ENCODE measurements at regions not wholly inside any gene's neighbourhood (a gene's known extent, or its start where the extent isn't known, plus 50 kb on each side); places are given as distances from the start of the nearest gene placed in this dataset.

DNA sequence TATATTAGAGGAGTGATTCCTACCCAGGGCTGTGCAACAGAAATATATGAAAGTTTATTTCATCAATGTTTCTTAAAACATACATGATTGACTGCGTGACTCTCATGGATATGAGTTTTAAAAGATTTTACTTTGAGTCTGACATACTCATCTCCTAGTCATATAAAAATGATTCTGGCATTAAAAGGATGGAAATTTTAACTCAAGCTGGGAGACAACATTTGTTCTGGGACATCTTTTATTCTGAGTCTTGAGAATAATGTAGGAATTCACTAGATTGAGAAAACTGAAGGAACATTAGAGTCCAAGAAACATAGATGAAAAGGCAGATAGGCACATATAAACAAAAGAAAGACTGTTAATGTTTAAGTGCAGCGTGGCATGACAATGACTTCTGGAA, 649.6 kb downstream of the SPRY1 start:
- Histone ChIP-seq H3K9me3 (ENCODE audit: control insufficient read depth, low read length) (no peaks in the 10 kb centered on the region), H3K4me3 (ENCODE audit: insufficient read depth, low read depth, low read length, poor library complexity, severe bottlenecking) (no peak overlapping the region), H3K27ac (ENCODE audit: insufficient read depth, low read length, poor library complexity, severe bottlenecking) (no peak overlapping the region), H3K4me1 (ENCODE audit: control insufficient read depth, insufficient read depth, low read length, poor library complexity, severe bottlenecking) (no peaks in the 10 kb centered on the region), H3K36me3 (ENCODE audit: control insufficient read depth, insufficient read depth, low read length) (no peaks in the 10 kb centered on the region), H3K27me3 (replicated peaks; ENCODE audit: control insufficient read depth, insufficient read depth, low read length, poor library complexity, severe bottlenecking) (no peaks in the 10 kb centered on the region)
- DNase-seq = no peak

DNA sequence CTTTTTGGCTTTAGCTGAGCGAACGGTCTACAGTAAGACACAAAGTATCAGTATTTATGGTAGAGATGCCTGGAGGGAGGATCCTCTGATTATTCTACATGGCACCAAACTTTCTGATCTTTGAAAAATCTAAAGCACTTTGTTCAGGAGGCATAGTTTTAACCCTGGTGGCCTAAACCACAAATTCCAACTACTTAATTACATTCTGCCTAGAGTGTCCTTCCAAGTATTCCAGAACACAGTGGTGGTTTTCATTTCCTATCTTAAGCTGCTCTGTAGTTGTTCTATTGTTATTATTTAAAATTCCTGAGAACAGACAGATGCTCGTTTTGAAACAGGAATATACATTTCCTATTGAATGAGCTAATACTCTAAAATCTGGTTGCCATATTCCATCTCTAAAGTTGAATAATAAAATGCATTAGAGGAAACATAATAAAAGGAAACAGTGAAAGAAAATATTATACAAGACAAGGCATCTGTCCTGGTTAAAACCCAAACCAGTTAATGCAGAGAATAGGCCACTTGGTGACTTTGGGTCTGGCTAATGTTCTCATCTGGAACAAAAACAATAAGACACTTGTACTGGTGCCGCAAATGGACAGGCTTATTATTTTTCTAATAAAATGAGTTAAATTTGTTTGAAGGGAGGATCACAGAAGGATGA, 657.4 kb downstream of the SPRY1 start:
- no peaks in the 10 kb centered on the region for H3K36me3 ChIP-seq (ENCODE audit: control insufficient read depth, insufficient read depth, low read length)
- H3K9me3 ChIP-seq (ENCODE audit: control insufficient read depth, low read length) = no peaks in the 10 kb centered on the region
- DNase-seq = no peak
- no peak overlapping the region for H3K27ac ChIP-seq (ENCODE audit: insufficient read depth, low read length, poor library complexity, severe bottlenecking)
- no peaks in the 10 kb centered on the region for H3K4me1 ChIP-seq (ENCODE audit: control insufficient read depth, insufficient read depth, low read length, poor library complexity, severe bottlenecking)
- H3K27me3 ChIP-seq (replicated peaks; ENCODE audit: control insufficient read depth, insufficient read depth, low read length, poor library complexity, severe bottlenecking) = no peaks in the 10 kb centered on the region
- no peak overlapping the region for H3K4me3 ChIP-seq (ENCODE audit: insufficient read depth, low read depth, low read length, poor library complexity, severe bottlenecking)

GRCh38 chr4:124055336-124055735, 657.2 kb downstream of the ANKRD50 start:
- no peaks in the 10 kb centered on the region for H3K36me3 ChIP-seq (ENCODE audit: control insufficient read depth, insufficient read depth, low read length)
- H3K4me3 ChIP-seq (ENCODE audit: insufficient read depth, low read depth, low read length, poor library complexity, severe bottlenecking) = no peak overlapping the region
- no peaks in the 10 kb centered on the region for H3K4me1 ChIP-seq (ENCODE audit: control insufficient read depth, insufficient read depth, low read length, poor library complexity, severe bottlenecking)
- H3K9me3 ChIP-seq (ENCODE audit: control insufficient read depth, low read length) = no peaks in the 10 kb centered on the region
- no peak overlapping the region for H3K27ac ChIP-seq (ENCODE audit: insufficient read depth, low read length, poor library complexity, severe bottlenecking)
- H3K27me3 ChIP-seq (replicated peaks; ENCODE audit: control insufficient read depth, insufficient read depth, low read length, poor library complexity, severe bottlenecking) = no peaks in the 10 kb centered on the region
- DNase-seq = no peak

GRCh38 chr4:124055896-124056295, 656.6 kb downstream of the ANKRD50 start:
- Histone ChIP-seq H3K27me3 (replicated peaks; ENCODE audit: control insufficient read depth, insufficient read depth, low read length, poor library complexity, severe bottlenecking) (no peaks in the 10 kb centered on the region), H3K4me1 (ENCODE audit: control insufficient read depth, insufficient read depth, low read length, poor library complexity, severe bottlenecking) (no peaks in the 10 kb centered on the region), H3K27ac (ENCODE audit: insufficient read depth, low read length, poor library complexity, severe bottlenecking) (no peak overlapping the region)

DNA sequence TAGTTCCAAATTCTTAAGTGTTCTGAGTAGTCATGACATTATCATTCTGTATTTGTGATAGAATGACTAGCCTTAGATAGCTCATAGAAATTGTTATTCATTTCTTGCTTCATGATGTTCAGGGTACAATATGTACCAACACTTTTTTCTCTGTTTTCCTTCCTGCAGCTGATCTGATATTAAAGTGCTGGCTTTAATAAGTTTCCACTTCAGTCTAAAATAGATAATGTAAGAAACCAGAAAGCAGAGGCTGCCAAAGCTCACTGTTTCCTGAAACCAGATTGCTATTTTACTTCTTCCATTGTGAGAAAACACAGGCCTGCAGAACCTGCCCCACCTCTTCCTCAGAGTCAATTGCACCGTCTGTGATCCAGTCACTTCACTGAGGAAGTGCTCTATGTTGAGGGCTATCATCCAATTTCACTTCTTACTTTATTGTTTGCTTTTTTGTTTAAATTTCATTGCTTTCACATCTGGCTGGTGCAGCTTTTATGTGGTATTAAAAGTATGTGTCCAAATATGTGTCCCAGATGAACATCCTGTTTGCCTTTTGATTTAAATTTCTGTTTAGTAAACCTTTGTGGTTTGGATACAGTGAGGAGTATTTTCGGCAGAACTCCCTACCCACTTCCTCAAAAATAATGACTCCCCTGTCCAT, 652.1 kb downstream of the ANKRD50 start:
- H3K27me3 ChIP-seq (replicated peaks; ENCODE audit: control insufficient read depth, insufficient read depth, low read length, poor library complexity, severe bottlenecking) = no peaks in the 10 kb centered on the region
- H3K9me3 ChIP-seq (ENCODE audit: control insufficient read depth, low read length) = no peaks in the 10 kb centered on the region
- H3K27ac ChIP-seq (ENCODE audit: insufficient read depth, low read length, poor library complexity, severe bottlenecking) = no peak overlapping the region
- no peak overlapping the region for H3K4me3 ChIP-seq (ENCODE audit: insufficient read depth, low read depth, low read length, poor library complexity, severe bottlenecking)
- no peak for DNase-seq
- H3K4me1 ChIP-seq (ENCODE audit: control insufficient read depth, insufficient read depth, low read length, poor library complexity, severe bottlenecking) = no peaks in the 10 kb centered on the region
- H3K36me3 ChIP-seq (ENCODE audit: control insufficient read depth, insufficient read depth, low read length) = no peaks in the 10 kb centered on the region

More at GRCh38 chr4:124055896-124056295, 656.6 kb downstream of the ANKRD50 start:
- H3K36me3 ChIP-seq (ENCODE audit: control insufficient read depth, insufficient read depth, low read length) = no peaks in the 10 kb centered on the region
- H3K4me3 ChIP-seq (ENCODE audit: insufficient read depth, low read depth, low read length, poor library complexity, severe bottlenecking) = no peak overlapping the region
- no peaks in the 10 kb centered on the region for H3K9me3 ChIP-seq (ENCODE audit: control insufficient read depth, low read length)
- no peak for DNase-seq

GRCh38 chr4:124061413-124061812, 651.1 kb downstream of the ANKRD50 start:
- Histone ChIP-seq H3K9me3 (ENCODE audit: control insufficient read depth, low read length) (no peaks in the 10 kb centered on the region), H3K4me1 (ENCODE audit: control insufficient read depth, insufficient read depth, low read length, poor library complexity, severe bottlenecking) (no peaks in the 10 kb centered on the region), H3K27me3 (replicated peaks; ENCODE audit: control insufficient read depth, insufficient read depth, low read length, poor library complexity, severe bottlenecking) (no peaks in the 10 kb centered on the region), H3K27ac (ENCODE audit: insufficient read depth, low read length, poor library complexity, severe bottlenecking) (no peak overlapping the region), H3K36me3 (ENCODE audit: control insufficient read depth, insufficient read depth, low read length) (no peaks in the 10 kb centered on the region), H3K4me3 (ENCODE audit: insufficient read depth, low read depth, low read length, poor library complexity, severe bottlenecking) (no peak overlapping the region)
- DNase-seq = no peak

GRCh38 chr4:124065422-124065821, 647.1 kb downstream of the ANKRD50 start:
- Histone ChIP-seq H3K4me1 (ENCODE audit: control insufficient read depth, insufficient read depth, low read length, poor library complexity, severe bottlenecking) (no peaks in the 10 kb centered on the region), H3K36me3 (ENCODE audit: control insufficient read depth, insufficient read depth, low read length) (no peaks in the 10 kb centered on the region), H3K27me3 (replicated peaks; ENCODE audit: control insufficient read depth, insufficient read depth, low read length, poor library complexity, severe bottlenecking) (no peaks in the 10 kb centered on the region), H3K27ac (ENCODE audit: insufficient read depth, low read length, poor library complexity, severe bottlenecking) (no peak overlapping the region), H3K9me3 (ENCODE audit: control insufficient read depth, low read length) (no peaks in the 10 kb centered on the region), H3K4me3 (ENCODE audit: insufficient read depth, low read depth, low read length, poor library complexity, severe bottlenecking) (no peak overlapping the region)
- DNase-seq = no peak

DNA sequence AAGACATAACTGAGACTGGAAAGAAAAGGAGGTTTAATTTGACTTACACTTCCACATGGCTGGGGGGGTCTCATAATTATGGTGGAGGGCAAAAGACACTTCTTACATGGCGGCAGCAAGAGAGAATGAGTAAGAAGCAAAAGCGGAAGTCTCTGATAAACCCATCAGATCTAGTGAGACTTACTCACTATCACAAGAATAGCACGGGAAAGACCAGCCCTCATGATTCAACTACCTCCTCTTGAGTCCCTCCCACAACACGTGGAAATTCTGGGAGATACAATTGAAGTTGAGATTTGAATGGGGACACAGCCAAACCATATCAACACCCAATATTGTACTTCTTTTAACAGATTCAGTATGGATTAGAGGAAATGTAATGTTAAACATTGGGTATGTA, 646.6 kb downstream of the ANKRD50 start:
- Histone ChIP-seq H3K9me3 (ENCODE audit: control insufficient read depth, low read length) (no peaks in the 10 kb centered on the region), H3K4me1 (ENCODE audit: control insufficient read depth, insufficient read depth, low read length, poor library complexity, severe bottlenecking) (no peaks in the 10 kb centered on the region), H3K36me3 (ENCODE audit: control insufficient read depth, insufficient read depth, low read length) (no peaks in the 10 kb centered on the region), H3K27ac (ENCODE audit: insufficient read depth, low read length, poor library complexity, severe bottlenecking) (no peak overlapping the region), H3K27me3 (replicated peaks; ENCODE audit: control insufficient read depth, insufficient read depth, low read length, poor library complexity, severe bottlenecking) (no peaks in the 10 kb centered on the region), H3K4me3 (ENCODE audit: insufficient read depth, low read depth, low read length, poor library complexity, severe bottlenecking) (no peak overlapping the region)
- no peak for DNase-seq

GRCh38 chr4:124066595-124066994, 645.9 kb downstream of the ANKRD50 start:
- Histone ChIP-seq H3K9me3 (ENCODE audit: control insufficient read depth, low read length) (no peaks in the 10 kb centered on the region), H3K36me3 (ENCODE audit: control insufficient read depth, insufficient read depth, low read length) (no peaks in the 10 kb centered on the region), H3K4me1 (ENCODE audit: control insufficient read depth, insufficient read depth, low read length, poor library complexity, severe bottlenecking) (no peaks in the 10 kb centered on the region), H3K27me3 (replicated peaks; ENCODE audit: control insufficient read depth, insufficient read depth, low read length, poor library complexity, severe bottlenecking) (no peaks in the 10 kb centered on the region), H3K27ac (ENCODE audit: insufficient read depth, low read length, poor library complexity, severe bottlenecking) (no peak overlapping the region), H3K4me3 (ENCODE audit: insufficient read depth, low read depth, low read length, poor library complexity, severe bottlenecking) (no peak overlapping the region)
- DNase-seq = no peak

DNA sequence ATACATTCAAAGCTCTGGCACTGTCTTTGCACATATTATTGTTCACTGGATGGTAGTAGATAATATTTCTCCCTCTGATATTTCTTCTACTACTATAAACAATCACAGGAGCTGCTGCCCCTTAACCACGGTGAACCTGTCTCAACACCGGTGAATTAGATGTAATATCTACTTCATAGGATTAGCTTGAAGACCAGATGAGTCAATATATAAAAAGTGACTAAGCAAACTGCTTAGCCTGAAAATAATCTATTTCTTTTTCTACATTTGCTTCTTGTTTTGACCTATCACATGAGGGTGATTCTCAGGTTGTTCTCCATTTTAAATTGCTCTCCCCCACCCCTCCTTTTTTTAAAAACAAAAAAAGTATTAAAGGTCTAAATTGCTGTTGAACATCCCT, 645.5 kb downstream of the ANKRD50 start:
- no peak overlapping the region for H3K4me3 ChIP-seq (ENCODE audit: insufficient read depth, low read depth, low read length, poor library complexity, severe bottlenecking)
- no peak for DNase-seq

More for the DNA sequence above, 645.5 kb downstream of the ANKRD50 start:
- Histone ChIP-seq H3K27me3 (replicated peaks; ENCODE audit: control insufficient read depth, insufficient read depth, low read length, poor library complexity, severe bottlenecking) (no peaks in the 10 kb centered on the region), H3K27ac (ENCODE audit: insufficient read depth, low read length, poor library complexity, severe bottlenecking) (no peak overlapping the region), H3K4me1 (ENCODE audit: control insufficient read depth, insufficient read depth, low read length, poor library complexity, severe bottlenecking) (no peaks in the 10 kb centered on the region), H3K36me3 (ENCODE audit: control insufficient read depth, insufficient read depth, low read length) (no peaks in the 10 kb centered on the region), H3K9me3 (ENCODE audit: control insufficient read depth, low read length) (no peaks in the 10 kb centered on the region)

Measured in effector memory CD4-positive, alpha-beta T cell (primary cell).